Heart left ventricle (tissue), 16 donors: ENCODE measurements at regions not wholly inside any gene's neighbourhood (a gene's known extent, or its start where the extent isn't known, plus 50 kb on each side); places are given as distances from the start of the nearest gene placed in this dataset.
A peak's percentile ranks its signal among the peaks of the same experiment; 100 is the strongest.

Experiments
- ATAC-seq, 4 donors: fragments of 200-7000 bp; cut with Tn5 transposase; one replicate each; pipeline ENCODE4 v1.9.1; 2020 to 2022; ENCODE audit warnings: moderate library complexity in 4 of 4, mild to moderate bottlenecking in 3 of 4, moderate number of reproducible peaks in 1 of 4
- DNase-seq, 5 donors: peaks; one replicate each; pipeline ENCODE4 v3.0.0-alpha.2; 2020
- H3K27ac ChIP-seq, 12 donors: fragments of 200-600 bp; sonication (generic) in 4 of 12; one replicate each; pipeline versions ENCODE4 v1.5.0 to v1.8.0; 2016 to 2022; ENCODE audit warnings: mild to moderate bottlenecking in 2 of 12
- H3K27me3 ChIP-seq, 9 donors: fragments of 200-600 bp; sonication (generic) in 2 of 9; one replicate each; pipeline versions ENCODE4 v1.5.1 to v1.8.0; 2016 to 2022; ENCODE audit warnings: mild to moderate bottlenecking in 3 of 9
- H3K36me3 ChIP-seq, 9 donors: fragments of 200-600 bp; sonication (generic) in 2 of 9; one replicate each; pipeline versions ENCODE4 v1.5.0 to v1.8.0; 2018 to 2022; ENCODE audit warnings: mild to moderate bottlenecking in 2 of 9
- H3K4me1 ChIP-seq, 12 donors: fragments of 200-600 bp; sonication (generic) in 4 of 12; one replicate each; pipeline versions ENCODE4 v1.5.0 to v1.8.0; 2016 to 2022; ENCODE audit warnings: mild to moderate bottlenecking in 3 of 12
- H3K4me3 ChIP-seq, 12 donors: fragments of 200-600 bp; sonication (generic) in 4 of 12; one replicate each; pipeline versions ENCODE4 v1.5.0 to v1.8.0; 2017 to 2022; ENCODE audit warnings: mild to moderate bottlenecking in 9 of 12, moderate library complexity in 4 of 12
- H3K9me3 ChIP-seq, 12 donors: fragments of 200-600 bp; sonication (generic) in 4 of 12; one replicate each; pipeline versions ENCODE4 v1.5.0 to v1.8.0; 2016 to 2022; ENCODE audit warnings: mild to moderate bottlenecking in 1 of 12
- CTCF ChIP-seq, 12 donors: fragments of 200-600 bp; sonication (generic) in 4 of 12; IDR thresholded peaks; one replicate each; pipeline versions ENCODE4 v1.5.0 to v1.8.0; 2018 to 2022; ENCODE audit warnings: antibody characterized with exemption in 12 of 12, mild to moderate bottlenecking in 5 of 12
- POLR2A ChIP-seq, 2 donors: fragments of 450-650 bp; IDR thresholded peaks; one replicate each; pipeline ENCODE4 v1.6.1; 2017; ENCODE audit warnings: antibody characterized with exemption in 2 of 2, mild to moderate bottlenecking in 2 of 2, moderate library complexity in 2 of 2
- WGBS, 4 donors: extraction: QIAGEN DNeasy Blood & Tissue Kit in 2 of 4; methylation state at CpG; one replicate each; pipeline versions ENCODE4 v1.1.5 to v1.1.7; 2013 to 2018; 5-methylcytosine and 5-hydroxymethylcytosine counted together
- intact Hi-C, 10 donors: fragments of 100-400 bp; cut with DNase I; formaldehyde crosslinking; loops; one replicate each; pipeline versions ENCODE4 v1.11.1 to v1.14.2; 2022
- donor health status: ischemic (EF 13 %, LVEDD 7.1; RV severe dilation, severe dysfunction).
- donor health status: healthy with polysubstance abuse.
- donor health status: DM: no; HTN: yes; CAD: no.
- donor health status: DM: no; HTN: no; CAD: no.
- donor health status: ischemic (EF 25% LVEDD 6.9; RV normal size, moderate dysfunction).
- donor health status: ischemic (EF 25% LVEDD 5.7; RV mildly dilated, moderate dysfunction).
- donor health status: healthy.
- donor health status: DM: yes; HTN: yes; CAD: no.
- donor health status: ischemic (EF 35%, LVEDD 5.7; RV mildly dilated, moderate dysfunction).
- donor health status: nonischemic (EF 11% LVEDD 7.7; RV severe dilation, severe dysfunction).
- donor health status: DM: yes; HTN: yes; CAD: no.
- donor health status: PGD.
- donor health status: ischemic (EF 29% LVEDD 5.4; RV normal size, mild dysfunction).
- donor health status: nonischemic (EF 23%, LVEDD 6.1; RV moderate dilation, normal function).

GRCh38 chr11:131204765-131205380 is 165.5 kb upstream of the NTM start:
- no peaks in the 10 kb centered on the region for H3K9me3 ChIP-seq
- WGBS, 4 donors, result 53 to 60% (median 60%) methylated on average over 11 of the region's 11 CpGs
- H3K4me1 ChIP-seq, result no peaks in the 10 kb centered on the region
- no peaks in the 10 kb centered on the region for H3K27me3 ChIP-seq
- TF ChIP-seq POLR2A (IDR thresholded peaks at IDR 0.05), result no peak
- no peak for TF ChIP-seq CTCF (IDR thresholded peaks at IDR 0.05)
- no peak overlapping the region for H3K27ac ChIP-seq
- DNase-seq, result no peak
- H3K36me3 ChIP-seq, result no peaks in the 10 kb centered on the region
- intact Hi-C loops, result no loop called here
- H3K4me3 ChIP-seq, result no peak overlapping the region
- no peak for ATAC-seq

GRCh38 chr11:131206671-131207070 is 163.7 kb upstream of the NTM start:
- Histone ChIP-seq H3K27ac (no peak overlapping the region), H3K9me3 (no peaks in the 10 kb centered on the region), H3K4me3 (no peak overlapping the region), H3K4me1 (no peaks in the 10 kb centered on the region), H3K27me3 (no peaks in the 10 kb centered on the region), H3K36me3 (no peaks in the 10 kb centered on the region)
- intact Hi-C loops, result no loop called here
- DNase-seq (no peak), ATAC-seq (no peak)
- 72 to 85% (median 78%) methylated on average over 3 of the region's 3 CpGs for WGBS, 4 donors
- TF ChIP-seq CTCF (IDR thresholded peaks at IDR 0.05) (no peak), POLR2A (IDR thresholded peaks at IDR 0.05) (no peak)

GRCh38 chr11:131207901-131208300 is 162.5 kb upstream of the NTM start:
- TF ChIP-seq CTCF (IDR thresholded peaks at IDR 0.05), result no peak
- TF ChIP-seq POLR2A (IDR thresholded peaks at IDR 0.05), result no peak
- Histone ChIP-seq H3K27ac (no peak overlapping the region), H3K36me3 (no peaks in the 10 kb centered on the region), H3K4me1 (no peaks in the 10 kb centered on the region), H3K27me3 (no peaks in the 10 kb centered on the region), H3K9me3 (no peaks in the 10 kb centered on the region), H3K4me3 (no peak overlapping the region)
- DNase-seq (no peak), ATAC-seq (no peak)
- intact Hi-C loops, result no loop called here
- WGBS, 4 donors, result 83 to 94% (median 89%) methylated on average over 6 of the region's 6 CpGs

- no peak overlapping the region for H3K27ac ChIP-seq
- intact Hi-C loops, result loop anchor here in 9 of 10 donors (1.0 to 10.0 kb wide), 7 partner anchors 150 to 293 kb away; no protein-coding TSS in a partner anchor
- no peak for DNase-seq
- H3K36me3 ChIP-seq, result no peaks in the 10 kb centered on the region
- H3K4me3 ChIP-seq, result no peak overlapping the region
- peak in 3 of 4 donors; percentile 41 to 59 (median 41) for ATAC-seq
- 47 to 54% (median 51%) methylated on average over 8 of the region's 8 CpGs for WGBS, 4 donors
- H3K9me3 ChIP-seq, result no peaks in the 10 kb centered on the region
- H3K27me3 ChIP-seq, result peaks cover 0 to 6% (median 0%) of the 10 kb centered on the region in 9 donors
- no peaks in the 10 kb centered on the region for H3K4me1 ChIP-seq
- TF ChIP-seq POLR2A (IDR thresholded peaks at IDR 0.05) (no peak), CTCF (IDR thresholded peaks at IDR 0.05) (peak in 11 of 12 donors; percentile 6 to 57 (median 33))
Observed at GRCh38 chr11:131217313-131218310, 152.8 kb upstream of the NTM start.
